ENCODE measurements at regions not wholly inside any gene's neighbourhood (a gene's known extent, or its start where the extent isn't known, plus 50 kb on each side); places are given as distances from the start of the nearest gene placed in this dataset.

- Histone ChIP-seq H3K4ac (ENCODE audit: low read depth, low read length) (no peak overlapping the region), H2BK12ac (ENCODE audit: insufficient read length, low read depth, low read length) (no peak overlapping the region), H4K5ac (ENCODE audit: insufficient read length, low read depth, low read length) (no peak overlapping the region), H2BK120ac (ENCODE audit: low read depth, low read length, poor library complexity, severe bottlenecking) (no peak overlapping the region), H3K27ac (ENCODE audit: insufficient read length, low read depth, low read length) (no peak overlapping the region), H3K4me2 (ENCODE audit: insufficient read depth, insufficient read length, low read length) (no peak overlapping the region), H3K4me1 (ENCODE audit: insufficient read depth, low read length) (no peaks in the 10 kb centered on the region), H2AK5ac (ENCODE audit: insufficient read length, low read length) (no peak overlapping the region), H3K23me2 (ENCODE audit: insufficient read length, low read depth, low read length, poor library complexity, severe bottlenecking) (no peaks in the 10 kb centered on the region), H4K8ac (replicated peaks; ENCODE audit: insufficient read length, low read depth, low read length) (no peak overlapping the region), H3K14ac (ENCODE audit: insufficient read depth, low read length) (no peak overlapping the region), H4K91ac (ENCODE audit: insufficient read length, low read depth, low read length) (no peak overlapping the region), H3T11ph (ENCODE audit: low read length) (no peak overlapping the region), H3K79me2 (ENCODE audit: insufficient read depth, low read length) (no peaks in the 10 kb centered on the region), H2AFZ (ENCODE audit: low read length) (no peak overlapping the region), H2BK15ac (ENCODE audit: low read depth, low read length) (no peak overlapping the region), H3K9me3 (ENCODE audit: control insufficient read depth, low read depth, low read length) (no peaks in the 10 kb centered on the region), H2BK20ac (ENCODE audit: low read depth, low read length, poor library complexity, severe bottlenecking) (no peak overlapping the region), H3K9ac (ENCODE audit: extremely low read depth, insufficient read length, low read length) (no peak overlapping the region), H3K56ac (ENCODE audit: insufficient read length, low read depth, low read length) (no peak overlapping the region), H2BK5ac (ENCODE audit: insufficient read length, low read length) (no peak overlapping the region), H3K27me3 (ENCODE audit: insufficient read depth, low read length) (no peaks in the 10 kb centered on the region), H3K79me1 (ENCODE audit: insufficient read depth, low read depth, low read length, poor library complexity, severe bottlenecking) (no peaks in the 10 kb centered on the region), H3K18ac (ENCODE audit: insufficient read length, low read depth, low read length) (no peak overlapping the region), H3K23ac (ENCODE audit: insufficient read length, low read depth, low read length) (no peak overlapping the region), H4K20me1 (ENCODE audit: control insufficient read depth, insufficient read depth, insufficient read length) (no peaks in the 10 kb centered on the region)
- no peaks in the 10 kb centered on the region for H3K4me1 Mint-ChIP-seq
- no CpG with 5 or more reads among the region's 6 CpGs for WGBS (ENCODE audit: extremely low coverage, insufficient read length, low lambda C conversion rate)
- H3K27ac Mint-ChIP-seq: no peak overlapping the region
- peaks cover 9% of the 10 kb centered on the region for H3K27me3 Mint-ChIP-seq (ENCODE audit: low read depth)
- peaks cover 0 to 6% of the 10 kb centered on the region in 2 experiments; a peak in 3 of 5 replicates for H3K9me3 Mint-ChIP-seq
- no peak overlapping the region for H3K4me3 Mint-ChIP-seq
- no peaks in the 10 kb centered on the region; a peak in 1 of 7 replicates for H3K36me3 Mint-ChIP-seq (ENCODE audit: insufficient read depth in 1 of 3, low read depth in 3 of 3)
- TF ChIP-seq CTCF (conservative IDR thresholded peaks at IDR 0.05): no peak
- DNase-seq: no peak
These were observed 118.2 kb upstream of the GRIK3 start for GRCh38 chr1:37152491-37152890.

Measured in H9 (cell line).